SK-N-MC (cell line): ENCODE measurements at regions not wholly inside any gene's neighbourhood (a gene's known extent, or its start where the extent isn't known, plus 50 kb on each side); places are given as distances from the start of the nearest gene placed in this dataset.
"Not testable (repeated sequence)": the region's sequence is repeated elsewhere in the genome, so short reads cannot be mapped to it uniquely, and the experiment has no call there.

ENCODE experiments used
- DNase-seq: peaks from one replicate; pipeline ENCODE4 v3.0.0-alpha.2; 2011; ENCODE audit warnings: low read depth, low spot score
- H3K27ac ChIP-seq: fragments of 200-600 bp; sonication (generic); 2 replicates; pipeline ENCODE4 v1.5.1; 2016; ENCODE audit warnings: mixed run types
- H3K36me3 ChIP-seq: fragments of 200-600 bp; sonication (generic); 2 replicates; pipeline ENCODE4 v1.6.1; 2017; ENCODE audit warnings: antibody characterized with exemption, low read length, mixed read lengths; ENCODE audit not compliant: insufficient read depth
- H3K4me3 ChIP-seq: fragments of 200-600 bp; sonication (generic); 2 replicates; pipeline ENCODE4 v1.5.1; 2016
- H3K9ac ChIP-seq: fragments of 200-600 bp; sonication (generic); 2 replicates; pipeline ENCODE4 v1.8.0; 2017; ENCODE audit warnings: mixed run types, mixed read lengths; ENCODE audit not compliant: insufficient read length
- H3K9me3 ChIP-seq: fragments of 200-600 bp; sonication (generic); 2 replicates; pipeline ENCODE4 v1.6.1; 2017; ENCODE audit warnings: low read depth, mild to moderate bottlenecking, antibody characterized with exemption, low read length, moderate library complexity, mixed read lengths
- EZH2 ChIP-seq: fragments of 200-600 bp; sonication (generic); IDR thresholded peaks from one replicate; pipeline ENCODE4 v1.6.1; 2017; ENCODE audit warnings: antibody characterized with exemption
- FOXP2 ChIP-seq: optimal IDR thresholded peaks from 2 replicates; pipeline ENCODE3; 2011; ENCODE audit warnings: mild to moderate bottlenecking, moderate library complexity; ENCODE audit not compliant: insufficient read depth; ENCODE audit errors: extremely low read length, control extremely low read depth
- POLR2AphosphoS5 ChIP-seq: IDR thresholded peaks from 2 replicates; pipeline ENCODE4 v1.6.1; 2012; ENCODE audit warnings: mild to moderate bottlenecking, low read depth, low read length, borderline replicate concordance

DNA sequence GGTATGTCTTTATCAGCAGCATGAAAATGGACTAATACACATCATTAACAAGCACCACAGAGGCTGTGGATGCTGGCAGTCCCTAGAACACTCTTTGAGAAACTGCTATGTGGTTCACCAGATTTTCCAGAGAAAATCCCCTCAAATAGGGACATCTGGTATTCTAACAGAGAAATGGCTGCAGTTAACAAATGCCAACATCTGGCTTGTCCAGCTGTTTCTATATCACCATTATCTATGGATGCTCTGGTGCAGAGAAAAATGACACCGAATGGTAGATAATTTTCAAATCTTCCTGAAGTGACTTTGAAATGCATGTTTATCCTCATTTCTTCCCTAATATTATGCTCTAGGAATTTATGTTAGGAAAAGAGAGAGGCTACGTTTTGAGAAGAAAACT is 403.5 kb upstream of the PROX1 start:
- Histone ChIP-seq H3K9ac (no peak overlapping the region), H3K4me3 (no peak overlapping the region), H3K36me3 (no peaks in the 10 kb centered on the region), H3K9me3 (no peaks in the 10 kb centered on the region), H3K27ac (no peak overlapping the region)
- TF ChIP-seq EZH2: no peak
- no peak for DNase-seq

DNA sequence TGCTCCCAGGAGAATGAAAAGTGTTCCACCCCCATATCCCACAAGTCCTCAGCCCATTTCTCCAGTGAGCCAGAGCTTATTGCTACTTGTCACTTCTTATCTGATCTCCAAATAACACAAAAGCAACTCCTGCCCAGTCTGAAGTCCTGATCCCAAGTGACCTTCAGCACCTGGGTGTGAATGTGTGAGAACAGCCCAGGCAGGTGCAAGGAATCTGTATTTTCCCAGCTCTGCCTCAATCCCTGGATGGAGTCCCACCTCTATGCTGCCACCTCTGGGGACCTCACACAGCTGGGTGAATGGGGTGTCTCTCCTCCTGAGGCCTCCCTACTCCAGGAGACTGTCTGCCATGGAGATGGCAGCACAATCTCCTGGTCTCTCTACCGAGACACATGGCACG is 402.4 kb upstream of the PROX1 start:
- Histone ChIP-seq H3K27ac (no peak overlapping the region), H3K9ac (no peak overlapping the region), H3K4me3 (no peak overlapping the region), H3K9me3 (no peaks in the 10 kb centered on the region), H3K36me3 (no peaks in the 10 kb centered on the region)
- DNase-seq: no peak
- TF ChIP-seq EZH2: no peak

DNA sequence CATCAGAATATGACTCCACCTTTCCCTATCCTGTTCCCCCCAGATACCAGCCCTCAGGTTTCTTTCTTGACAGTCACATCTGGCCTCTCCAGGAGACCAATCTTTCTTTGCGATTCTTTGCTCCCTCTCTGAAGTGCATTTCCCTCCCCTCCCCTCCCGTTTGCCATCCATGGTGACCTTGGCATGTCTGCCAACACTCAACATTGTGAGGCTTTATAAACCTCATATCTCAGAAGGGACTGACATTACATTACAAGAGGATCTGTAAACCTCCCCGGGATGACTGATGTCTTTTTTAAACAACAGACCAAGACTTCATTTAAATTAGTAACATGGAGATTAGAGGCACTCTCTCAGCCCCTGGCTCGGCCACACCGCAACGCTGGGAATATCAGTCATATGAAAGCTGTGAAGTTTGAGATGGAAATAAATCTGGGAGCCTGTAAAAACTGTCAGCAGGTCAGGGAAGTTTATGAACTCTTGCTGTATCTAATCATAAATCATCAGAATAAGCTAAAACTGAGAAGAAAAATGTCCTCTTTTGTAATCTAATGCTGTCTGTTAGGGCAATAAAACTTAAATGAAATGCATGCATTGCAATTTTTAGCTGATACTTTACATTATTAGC is 401.7 kb upstream of the PROX1 start:
- no peak for DNase-seq
- H3K4me3 ChIP-seq: no peak overlapping the region
- no peak for TF ChIP-seq FOXP2
- no peak for TF ChIP-seq EZH2
- no peak for TF ChIP-seq POLR2AphosphoS5
- H3K9me3 ChIP-seq: no peaks in the 10 kb centered on the region
- no peaks in the 10 kb centered on the region for H3K36me3 ChIP-seq
- H3K9ac ChIP-seq: no peak overlapping the region
- H3K27ac ChIP-seq: no peak overlapping the region

DNA sequence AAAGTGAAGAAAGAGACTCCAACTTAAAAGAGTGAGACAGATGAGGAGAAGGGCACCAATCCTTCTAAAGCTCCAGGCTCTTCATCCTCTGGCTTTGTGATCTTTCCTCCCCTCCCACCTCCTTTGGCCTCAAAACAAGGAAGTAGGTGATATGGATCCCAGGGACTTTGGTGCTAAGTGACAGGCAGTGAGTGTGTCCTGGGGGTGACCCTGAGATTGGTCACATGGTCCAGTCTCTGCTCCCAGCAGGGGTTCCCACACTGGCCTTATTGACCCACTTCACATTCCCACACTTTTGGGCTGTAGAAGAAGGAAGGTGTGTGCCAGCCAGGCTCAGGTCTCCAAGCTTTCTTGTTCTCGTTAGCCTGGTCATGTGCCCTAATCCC is 401.2 kb upstream of the PROX1 start:
- Histone ChIP-seq H3K9me3 (no peaks in the 10 kb centered on the region), H3K9ac (no peak overlapping the region), H3K4me3 (no peak overlapping the region), H3K27ac (no peak overlapping the region), H3K36me3 (no peaks in the 10 kb centered on the region)
- DNase-seq: no peak
- TF ChIP-seq EZH2 (no peak), FOXP2 (no peak), POLR2AphosphoS5 (no peak)

DNA sequence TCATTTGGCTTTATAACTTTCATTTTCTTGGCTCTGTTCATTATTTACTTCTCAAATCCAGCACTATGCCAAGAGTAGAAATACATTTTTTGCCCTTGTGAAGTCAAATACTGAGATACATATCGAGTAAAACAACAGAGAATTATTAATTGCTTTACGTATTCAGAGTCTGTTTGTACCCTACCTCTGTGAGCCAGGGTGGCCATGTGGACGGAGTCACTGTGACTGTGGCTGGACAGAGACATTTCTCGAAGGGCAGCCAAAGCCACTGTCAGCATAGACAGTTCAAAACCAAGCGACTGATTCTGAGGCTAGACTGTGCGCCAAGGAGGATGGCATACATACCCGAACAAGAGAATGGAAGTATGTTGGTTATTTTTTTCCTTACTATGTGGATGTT is 391.0 kb upstream of the PROX1 start:
- Histone ChIP-seq H3K36me3 (no peaks in the 10 kb centered on the region), H3K27ac (no peak overlapping the region), H3K9ac (no peak overlapping the region), H3K9me3 (no peaks in the 10 kb centered on the region), H3K4me3 (no peak overlapping the region)
- TF ChIP-seq EZH2: no peak
- DNase-seq: no peak

DNA sequence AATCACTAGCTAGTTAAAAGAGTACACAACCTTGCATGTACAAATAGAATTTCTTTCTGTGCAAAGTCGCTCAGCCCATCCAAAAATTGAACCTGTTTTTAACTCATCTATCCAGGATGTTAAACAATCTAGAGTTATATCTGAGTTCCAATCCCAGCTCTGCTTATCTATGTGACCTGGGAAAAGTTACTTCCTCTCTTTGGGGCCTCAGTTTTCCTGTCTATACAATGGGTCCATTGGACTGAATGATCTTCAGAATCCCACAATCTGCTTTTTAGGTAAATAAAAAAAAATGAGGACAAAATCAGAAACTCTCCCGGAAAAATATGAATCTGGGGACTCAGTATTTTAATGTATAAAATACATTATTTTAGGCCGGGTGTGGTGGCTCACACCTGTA is 389.5 kb upstream of the PROX1 start:
- no peak overlapping the region for H3K4me3 ChIP-seq
- no peaks in the 10 kb centered on the region for H3K36me3 ChIP-seq
- H3K27ac ChIP-seq: no peak overlapping the region
- no peaks in the 10 kb centered on the region for H3K9me3 ChIP-seq
- TF ChIP-seq POLR2AphosphoS5 (no peak), EZH2 (no peak), FOXP2 (no peak)
- no peak overlapping the region for H3K9ac ChIP-seq
- DNase-seq: no peak

DNA sequence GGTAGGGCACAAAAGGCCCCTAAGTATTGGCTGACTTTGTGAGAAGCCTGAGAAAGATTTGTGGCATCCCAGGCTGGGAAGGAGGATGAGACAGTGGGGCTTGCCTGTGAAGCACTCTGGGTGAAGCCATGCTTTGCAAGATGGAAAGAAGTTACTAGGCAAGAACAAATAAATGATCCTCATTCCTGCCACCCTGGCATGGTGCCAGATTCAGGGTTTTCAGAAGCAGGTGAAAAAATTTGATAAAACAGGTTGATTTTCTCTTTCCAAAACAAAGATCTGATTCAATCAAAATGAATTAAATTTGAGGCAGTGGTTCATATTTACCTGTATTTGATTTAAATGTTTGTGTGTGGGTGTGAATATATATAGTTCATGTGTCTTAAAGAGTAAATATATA is 386.9 kb upstream of the PROX1 start:
- H3K9ac ChIP-seq: no peak overlapping the region
- TF ChIP-seq EZH2 (no peak), FOXP2 (no peak), POLR2AphosphoS5 (no peak)
- no peak for DNase-seq
- H3K9me3 ChIP-seq: no peaks in the 10 kb centered on the region
- no peaks in the 10 kb centered on the region for H3K36me3 ChIP-seq
- no peak overlapping the region for H3K4me3 ChIP-seq
- no peak overlapping the region for H3K27ac ChIP-seq

DNA sequence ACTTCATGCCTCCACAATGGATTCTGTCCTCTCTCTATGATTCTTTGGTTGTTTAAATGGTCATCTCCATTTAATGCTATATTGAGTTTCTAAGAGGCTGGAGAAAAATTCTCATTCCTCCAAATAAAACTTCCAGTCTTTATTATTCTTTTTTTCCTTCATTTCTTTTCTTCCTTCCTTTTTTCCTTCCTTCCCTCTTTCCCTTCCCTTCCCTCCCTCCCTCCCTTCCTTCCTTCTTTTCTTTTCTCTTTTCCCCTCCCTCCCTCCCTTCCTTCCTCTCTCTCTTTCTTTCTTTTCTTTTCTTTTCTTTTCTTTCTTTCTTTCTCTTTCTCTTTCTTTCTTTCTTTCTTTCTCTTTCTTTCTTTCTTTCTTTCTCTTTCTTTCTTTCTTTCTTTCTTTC is 386.1 kb upstream of the PROX1 start:
- H3K36me3 ChIP-seq, H3K27ac ChIP-seq, DNase-seq, H3K9me3 ChIP-seq, H3K4me3 ChIP-seq, H3K9ac ChIP-seq: not testable (repeated sequence)

DNA sequence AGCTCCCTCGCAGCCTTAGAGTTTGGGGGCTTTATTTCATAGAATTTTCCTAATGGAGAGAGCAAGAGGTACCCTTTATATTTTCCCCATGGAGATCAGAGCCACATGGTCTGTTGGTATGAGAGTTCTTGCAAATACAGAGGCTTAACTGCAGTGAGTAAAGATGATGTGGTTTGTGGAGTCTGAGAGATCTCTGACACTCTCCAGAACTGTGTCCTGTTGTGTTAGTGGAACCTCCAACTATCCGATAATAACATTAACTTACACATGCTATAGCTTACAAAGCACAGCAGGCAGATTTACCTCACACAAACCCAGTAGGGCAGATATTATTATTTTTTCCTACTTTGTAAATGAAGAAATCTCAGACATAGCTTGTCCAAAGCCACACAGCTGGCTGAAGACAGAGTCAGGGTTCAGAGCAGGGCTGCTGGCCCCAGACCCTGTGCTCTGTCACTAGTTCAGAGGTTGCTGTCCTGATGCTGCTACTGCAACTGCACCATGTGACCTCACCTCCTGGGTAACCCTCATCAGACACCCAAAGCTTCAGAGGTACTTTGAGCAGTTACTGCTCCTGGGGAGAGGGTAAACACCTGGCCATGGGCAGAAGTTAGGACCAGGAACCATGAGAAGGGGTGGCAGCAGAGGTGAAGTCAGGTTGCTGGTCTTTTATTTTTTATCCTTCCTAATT is 384.8 kb upstream of the PROX1 start:
- DNase-seq: no peak
- Histone ChIP-seq H3K9me3 (no peaks in the 10 kb centered on the region), H3K27ac (no peak overlapping the region), H3K9ac (no peak overlapping the region), H3K36me3 (no peaks in the 10 kb centered on the region), H3K4me3 (no peak overlapping the region)
- TF ChIP-seq POLR2AphosphoS5 (no peak), EZH2 (no peak), FOXP2 (no peak)
